Hepatic stellate cell (primary cell): ENCODE measurements at regions not wholly inside any gene's neighbourhood (a gene's known extent, or its start where the extent isn't known, plus 50 kb on each side); places are given as distances from the start of the nearest gene placed in this dataset.

Experiments
- DNase-seq: peaks from one replicate; pipeline ENCODE4 v3.0.0; 2011; ENCODE audit warnings: low spot score

DNA sequence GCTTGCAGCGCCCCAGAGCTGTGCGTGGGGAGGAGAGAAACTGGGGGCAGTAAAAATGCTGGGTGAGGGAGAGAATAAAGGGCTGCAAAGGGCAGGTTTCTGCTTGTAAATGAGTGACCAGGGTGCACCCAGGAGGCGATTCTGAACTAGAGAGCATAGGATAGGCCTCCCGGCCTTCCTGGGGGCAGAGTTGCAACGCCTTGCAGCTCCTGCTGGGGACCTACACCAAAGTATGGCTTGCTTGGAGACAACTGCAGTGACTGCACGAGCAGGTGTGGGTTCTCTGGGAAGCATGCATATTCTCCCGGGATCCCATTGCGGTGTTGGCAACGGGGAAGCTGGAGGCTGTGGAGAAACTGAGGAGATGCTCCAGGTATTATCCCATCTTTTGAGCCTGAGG, 111.6 kb upstream of the SPACA1 start:
- no peak for DNase-seq

DNA sequence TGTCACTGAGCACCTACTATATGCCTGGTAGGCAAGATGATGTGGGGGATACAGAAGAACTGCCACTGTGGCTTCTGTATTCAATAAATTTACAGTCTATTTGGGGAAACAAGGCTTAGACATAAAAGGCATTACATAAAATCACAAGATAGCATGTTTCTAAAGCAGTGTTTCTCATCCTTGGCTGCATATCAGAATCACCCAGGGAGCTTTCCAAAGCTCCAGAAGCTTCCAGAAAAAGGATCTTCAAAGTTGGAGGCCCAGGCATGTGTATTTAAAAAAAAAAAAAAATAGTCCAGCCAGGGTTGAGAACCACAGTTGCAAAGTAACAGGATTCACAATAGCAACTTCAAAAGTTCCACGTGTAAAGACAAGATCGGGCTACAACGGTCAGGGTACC, 112.4 kb upstream of the SPACA1 start:
- no peak for DNase-seq

DNA sequence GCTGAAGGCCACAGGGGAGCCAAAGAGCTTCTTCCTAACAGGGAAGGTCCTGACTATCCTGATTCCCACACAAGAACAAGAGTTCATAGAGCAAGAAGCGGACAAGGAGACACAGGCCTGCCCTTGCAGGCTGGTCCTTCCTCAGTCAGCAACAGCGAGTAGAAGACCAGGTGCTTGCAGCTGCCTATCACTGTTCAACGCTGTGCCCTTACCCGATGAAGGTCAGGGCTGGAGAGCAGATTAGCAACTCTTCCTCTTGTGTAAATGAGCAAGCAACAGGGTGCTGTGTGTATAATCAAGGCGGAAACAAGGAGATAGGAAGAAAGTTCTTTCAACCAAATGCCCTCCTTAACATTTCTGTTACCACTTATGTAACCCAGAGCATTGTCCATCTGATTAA, 115.3 kb upstream of the SPACA1 start:
- no peak for DNase-seq

DNA sequence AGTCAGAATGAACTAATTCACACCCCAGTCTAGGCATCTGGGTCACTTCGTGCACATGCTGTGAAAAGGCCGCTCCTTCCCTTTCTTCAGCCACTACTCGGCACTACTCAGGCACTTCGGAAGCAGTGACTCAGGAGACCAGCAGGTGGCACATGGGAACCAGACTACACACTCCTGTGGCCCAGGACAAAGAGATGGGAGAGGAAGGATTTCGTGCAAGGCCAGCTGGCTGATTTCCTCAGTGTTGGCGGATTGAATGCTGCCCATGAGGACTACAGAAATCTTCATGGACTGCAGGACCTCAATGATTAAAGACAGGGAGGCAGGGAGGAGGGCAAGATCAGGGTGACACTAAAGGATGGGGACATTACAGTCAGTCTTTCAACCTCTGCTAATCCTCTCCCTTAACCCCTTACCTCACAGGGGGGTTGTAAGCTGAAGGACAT, 117.8 kb upstream of the SPACA1 start:
- DNase-seq = peak; percentile 71

DNA sequence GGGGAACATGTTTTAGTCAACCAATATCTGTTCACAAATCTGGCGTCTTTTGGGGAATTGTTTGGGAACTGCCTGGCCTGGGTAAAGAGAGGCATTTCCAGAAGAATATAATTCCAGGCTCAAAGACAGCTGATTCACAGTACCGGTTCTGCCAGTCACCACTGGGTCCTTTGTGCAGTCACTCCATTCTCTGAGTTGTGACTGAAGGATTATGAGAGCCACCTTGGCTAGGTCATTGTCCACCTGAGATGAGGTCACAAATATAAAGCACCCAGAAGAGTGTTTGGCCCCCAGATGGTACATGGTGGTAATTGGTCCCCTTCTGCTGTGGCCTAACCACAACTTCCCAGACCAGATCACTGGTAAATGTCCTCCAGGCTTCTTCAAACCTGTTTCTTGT, 121.0 kb upstream of the SPACA1 start:
- DNase-seq = no peak

DNA sequence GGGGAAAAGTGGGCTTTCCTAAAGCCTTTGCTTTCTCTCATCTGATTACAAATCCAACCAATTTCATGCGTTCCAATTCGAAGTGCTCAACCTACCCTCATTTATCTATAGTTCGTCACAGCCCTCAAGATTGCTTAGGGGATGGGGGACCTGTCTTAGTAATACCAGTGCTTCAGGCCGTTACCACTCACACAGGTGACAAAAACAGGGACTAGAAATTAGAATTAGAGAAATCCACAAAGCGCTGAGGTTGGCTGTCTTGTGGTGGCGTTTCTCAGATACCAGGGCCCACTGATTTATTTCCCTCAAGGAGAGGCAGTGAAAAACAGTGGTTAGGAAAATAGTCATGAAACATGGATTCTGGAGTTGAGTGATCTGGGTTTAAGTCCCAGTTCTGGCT, 121.6 kb upstream of the SPACA1 start:
- DNase-seq = no peak

DNA sequence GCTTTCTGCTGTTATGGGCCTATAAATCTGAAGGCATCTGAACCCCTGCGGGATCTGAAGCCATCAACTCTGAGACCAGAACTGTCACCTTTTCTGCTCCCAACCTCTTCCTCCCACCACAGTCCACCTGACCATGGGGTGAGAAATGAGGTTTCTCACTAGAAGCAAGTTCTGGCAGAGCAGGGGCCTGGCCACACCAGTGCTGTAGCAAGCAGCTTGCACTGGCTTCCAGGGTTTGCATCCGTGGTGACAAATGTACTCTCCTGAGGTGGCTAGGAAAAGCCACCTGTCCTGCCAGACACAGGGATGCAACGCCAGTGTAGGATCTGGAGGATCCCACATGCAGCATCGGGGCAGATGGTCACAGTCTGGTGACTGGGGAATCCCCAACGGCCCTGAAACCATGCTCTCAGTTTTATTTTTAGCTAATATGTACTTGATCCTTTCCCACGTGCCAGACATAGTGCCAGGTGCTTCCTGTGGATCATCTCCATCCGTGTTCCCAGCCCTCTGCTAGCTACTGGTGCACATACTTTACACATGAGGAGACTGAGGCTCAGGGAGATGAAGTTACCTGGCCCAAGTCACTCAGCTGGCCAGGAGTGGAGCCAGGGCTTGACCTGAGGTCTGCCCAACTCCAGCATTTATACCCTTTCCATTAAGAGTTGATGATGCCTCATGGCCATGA, 122.1 kb upstream of the SPACA1 start:
- no peak for DNase-seq

DNA sequence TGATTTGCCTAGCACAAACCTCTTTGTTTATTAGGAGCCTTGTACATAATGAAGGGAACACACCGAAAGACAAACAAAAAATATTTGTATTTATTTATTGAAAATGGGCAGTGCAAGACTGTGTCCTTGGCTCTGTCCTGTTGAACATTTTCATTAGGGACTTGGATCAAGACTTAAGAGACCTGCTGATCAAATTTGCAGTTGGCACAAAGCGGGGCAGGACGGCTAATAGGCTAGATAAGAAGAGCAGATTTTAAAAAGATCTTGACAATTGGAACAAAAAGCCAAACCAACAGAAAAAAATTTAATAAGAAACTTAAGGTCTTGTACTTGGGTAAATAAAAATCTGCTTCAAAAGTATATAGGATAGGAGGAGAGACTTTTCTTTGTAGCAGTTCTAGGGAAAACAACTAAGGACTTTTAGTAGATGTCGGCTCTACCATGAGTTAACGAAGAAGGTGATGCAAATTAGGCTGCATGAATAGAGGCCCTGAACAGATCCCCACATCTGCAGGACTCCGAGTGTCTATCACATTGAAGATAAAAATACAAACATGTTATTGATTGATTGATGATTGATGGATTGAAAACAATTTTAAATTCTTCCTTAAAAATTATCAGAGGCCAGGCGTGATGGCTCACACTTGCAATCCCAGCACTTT, 124.1 kb upstream of the SPACA1 start:
- no peak for DNase-seq

DNA sequence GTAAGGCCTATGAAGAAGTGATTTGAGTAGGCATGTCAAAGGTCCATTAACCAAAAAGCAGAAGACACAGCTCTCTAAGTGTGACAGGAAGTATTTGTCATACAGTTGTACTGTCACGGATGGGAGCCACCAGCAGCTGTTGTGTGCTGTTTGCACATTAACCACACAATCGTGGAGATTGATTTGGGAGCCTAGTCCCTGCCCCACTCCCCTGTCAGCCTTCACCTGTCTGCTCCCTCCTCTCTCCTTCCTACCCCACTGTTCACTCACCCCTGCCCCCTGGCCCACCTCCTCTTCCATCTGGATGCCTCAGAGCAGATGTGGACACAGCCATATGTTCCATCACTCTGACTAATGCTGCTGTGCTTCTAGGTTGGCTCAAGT, 124.7 kb upstream of the SPACA1 start:
- DNase-seq = no peak

DNA sequence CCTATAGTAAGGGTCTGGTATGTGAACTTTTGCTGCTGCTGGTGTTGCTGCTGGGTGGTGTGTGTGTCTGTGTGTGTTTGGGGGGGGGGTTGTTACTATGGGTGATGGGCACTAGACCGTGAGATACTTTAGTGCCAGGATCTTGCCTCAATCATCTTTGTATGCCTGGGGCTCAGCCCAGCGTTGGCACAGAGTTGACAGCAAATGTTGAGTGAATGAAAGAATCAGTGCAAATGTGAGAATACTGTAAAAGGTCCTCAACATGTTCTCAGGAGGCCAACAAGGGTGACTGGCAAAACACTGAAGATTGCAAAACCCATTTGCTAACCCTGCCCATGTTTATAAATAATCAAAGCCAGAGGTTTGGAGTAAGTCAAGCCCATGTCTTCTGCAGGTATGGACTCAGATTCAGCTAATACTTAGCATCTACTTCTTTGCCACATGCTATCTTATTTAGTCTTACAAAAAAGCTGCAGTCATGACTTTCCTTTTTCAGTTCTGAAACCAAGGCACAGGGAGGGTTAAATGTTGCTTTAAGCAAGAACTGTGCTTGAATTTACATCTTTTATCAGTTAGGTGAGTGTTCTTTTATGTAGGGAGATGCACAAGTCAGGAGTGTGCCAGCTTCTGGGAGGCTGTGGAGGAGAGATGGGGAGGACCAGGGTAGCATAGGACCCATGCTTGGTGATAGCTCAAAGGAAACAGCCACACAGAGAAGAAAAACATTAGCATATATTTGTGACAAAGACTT, 125.3 kb upstream of the SPACA1 start:
- DNase-seq = no peak

DNA sequence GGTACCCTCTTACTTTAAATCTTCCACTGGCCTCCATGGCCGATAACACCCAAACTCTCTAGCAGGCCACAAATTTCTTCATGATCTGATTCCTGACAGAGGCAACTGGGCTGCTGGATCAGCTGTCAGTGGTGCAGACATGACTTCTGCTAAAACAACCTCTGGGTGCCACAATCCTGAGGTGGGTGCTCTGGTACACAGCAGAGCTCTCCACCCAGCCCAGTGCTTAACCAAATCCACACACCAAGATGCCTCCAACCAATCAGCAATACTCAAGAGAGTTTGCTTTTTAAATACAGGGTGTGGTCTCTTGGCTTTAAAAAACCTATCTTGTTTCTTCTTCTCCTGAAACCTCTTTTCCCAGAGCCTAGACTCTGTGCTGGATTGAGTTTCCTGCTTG, 126.6 kb upstream of the SPACA1 start:
- DNase-seq = no peak

DNA sequence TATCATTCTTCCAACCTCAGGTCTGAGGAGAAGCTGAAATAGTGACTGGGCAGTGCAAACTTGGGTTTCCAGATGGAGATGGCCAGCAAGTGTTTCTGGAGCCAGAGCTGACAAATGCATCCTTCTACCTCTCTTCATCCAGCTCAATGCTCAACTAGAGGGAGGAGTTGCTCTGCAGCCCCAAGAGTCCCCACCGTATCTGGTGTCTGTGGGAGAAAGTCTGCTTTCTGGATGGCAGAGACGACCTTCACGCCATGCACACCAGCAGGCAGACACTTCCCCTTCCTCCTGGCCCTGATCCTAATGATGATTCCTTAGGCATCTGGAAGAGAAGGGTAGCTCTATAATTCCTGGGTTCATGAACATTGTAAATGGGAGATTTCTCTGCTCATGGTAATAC, 127.4 kb upstream of the SPACA1 start:
- no peak for DNase-seq

DNA sequence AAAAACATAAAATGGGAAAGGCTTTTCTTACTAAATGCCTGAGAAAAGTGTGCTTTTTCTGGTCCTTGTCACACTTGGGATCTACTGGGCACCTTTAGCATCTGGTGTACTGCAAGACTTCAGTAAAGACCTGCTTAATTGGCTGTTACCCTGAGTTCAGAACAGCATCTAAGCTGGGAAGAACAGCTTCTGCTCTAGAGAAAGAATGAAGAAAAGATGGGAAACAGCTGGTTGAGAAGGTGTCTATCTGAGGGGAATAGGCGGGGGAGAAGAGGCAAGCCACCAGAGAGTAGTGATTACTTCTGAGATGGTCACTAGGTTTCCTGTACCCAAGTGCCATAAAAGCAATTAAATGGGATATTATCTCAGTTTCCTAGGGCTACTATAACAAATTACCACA, 128.2 kb upstream of the SPACA1 start:
- no peak for DNase-seq

DNA sequence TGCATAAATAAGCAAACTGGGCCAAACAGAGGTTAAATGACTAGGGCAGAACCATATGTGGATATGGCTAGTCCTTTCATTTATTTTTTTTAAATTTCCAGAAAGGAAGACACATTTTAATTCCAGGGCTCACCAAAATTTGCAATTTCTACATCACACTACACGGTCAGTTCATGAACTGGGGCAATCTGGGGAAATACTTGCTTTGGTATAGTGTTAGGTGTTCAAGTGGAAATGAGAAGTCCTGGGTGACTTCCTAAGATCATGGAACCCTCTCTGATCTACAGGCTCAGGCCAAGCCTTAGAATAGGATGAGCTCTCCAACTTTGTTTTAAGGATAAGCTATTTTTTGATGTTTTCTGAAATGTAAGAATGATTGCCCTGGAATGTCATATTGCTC, 128.6 kb upstream of the SPACA1 start:
- no peak for DNase-seq

DNA sequence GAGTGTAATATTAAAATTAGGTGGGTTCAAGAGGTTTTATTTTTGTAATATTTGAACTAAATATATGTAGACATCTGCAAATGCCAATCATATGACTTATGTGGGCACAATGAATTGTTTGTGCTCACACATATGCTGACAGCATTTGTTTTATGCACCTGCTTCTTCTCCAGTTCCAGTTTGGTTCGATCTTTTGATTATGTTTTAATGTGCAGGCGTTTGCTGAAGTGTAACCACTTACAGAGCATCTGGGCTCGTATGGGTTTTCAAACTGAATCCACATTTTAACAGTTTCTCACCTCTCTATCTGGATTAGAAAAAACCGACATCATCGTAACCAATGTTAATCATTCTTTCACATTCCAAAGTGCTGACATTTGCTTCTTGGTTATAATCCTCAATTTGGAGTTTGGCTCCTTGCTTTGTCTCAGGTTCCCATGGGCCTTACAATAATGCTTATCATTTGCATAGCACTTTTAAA, 129.1 kb upstream of the SPACA1 start:
- no peak for DNase-seq

DNA sequence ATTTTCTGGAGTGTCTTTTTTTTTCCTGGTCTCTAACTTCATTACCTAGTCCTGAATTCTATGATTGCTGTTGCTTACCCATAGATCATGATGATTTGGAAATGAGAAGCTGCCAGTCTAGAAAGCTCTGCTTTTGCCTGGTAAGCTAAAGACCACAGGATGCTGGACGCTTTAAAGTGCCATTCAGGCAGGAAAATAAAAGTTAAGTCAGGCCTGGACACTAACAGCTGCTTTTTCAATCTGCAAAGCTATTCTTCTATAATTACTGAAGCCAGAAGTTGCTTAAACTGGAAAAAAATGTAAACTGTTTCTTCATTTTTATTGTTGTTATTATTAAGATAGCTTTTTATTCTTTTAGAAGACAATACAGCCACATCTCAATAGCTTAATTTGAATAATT, 129.8 kb upstream of the SPACA1 start:
- DNase-seq = no peak

DNA sequence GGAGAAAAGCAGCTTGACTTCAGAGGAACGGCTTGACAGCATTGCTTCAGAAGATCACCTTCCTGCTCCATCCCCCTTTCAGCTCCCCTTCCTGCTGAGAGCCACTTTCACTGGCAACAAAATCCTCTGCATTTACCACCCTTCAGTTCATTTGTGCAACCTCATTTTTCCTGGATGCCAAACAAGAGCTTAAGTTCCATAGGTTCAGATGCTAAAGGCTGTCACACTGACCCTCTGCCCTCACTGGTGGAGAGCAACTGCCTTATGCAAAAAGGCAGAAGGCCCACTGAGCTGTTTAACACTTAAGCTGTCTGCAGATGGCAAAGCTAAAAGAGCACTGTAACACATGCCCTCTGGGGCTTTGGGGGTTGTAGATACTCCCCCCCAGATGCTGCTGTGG, 131.2 kb upstream of the SPACA1 start:
- DNase-seq = no peak

DNA sequence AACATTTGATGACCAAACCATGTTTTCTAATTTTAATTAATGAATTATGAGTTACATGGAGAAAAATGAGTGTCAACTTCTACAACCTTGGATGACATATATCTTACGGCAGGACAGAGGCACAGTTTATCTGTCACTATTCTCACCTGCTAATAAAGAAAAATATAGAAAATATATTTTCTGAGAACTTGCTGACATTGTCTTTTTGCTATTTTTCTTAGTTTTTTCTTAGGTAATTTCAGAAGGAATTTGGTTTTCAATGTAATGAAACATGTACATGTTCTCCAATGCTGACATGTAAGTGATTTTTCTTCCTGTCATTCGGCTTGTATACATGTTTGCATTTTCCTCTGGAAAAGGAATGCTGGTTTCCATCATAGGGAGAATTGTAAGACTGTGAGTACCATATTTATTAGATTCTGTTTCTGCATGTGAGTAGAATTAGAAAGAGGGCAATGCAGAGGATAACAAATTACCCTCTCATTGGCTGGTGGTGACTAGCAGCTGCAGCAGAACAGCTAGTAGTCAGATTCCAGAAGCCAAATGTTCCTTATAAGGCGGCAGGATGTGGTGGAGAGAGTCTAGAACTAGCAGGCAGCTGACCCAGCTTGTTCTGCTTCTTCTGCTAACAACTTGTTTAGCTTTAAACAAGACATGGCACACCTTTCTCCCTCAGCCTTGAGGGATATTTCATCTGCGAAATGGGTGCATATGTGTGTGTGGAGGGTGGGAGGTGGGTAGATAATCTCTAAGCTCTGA, 132.8 kb upstream of the SPACA1 start:
- no peak for DNase-seq

DNA sequence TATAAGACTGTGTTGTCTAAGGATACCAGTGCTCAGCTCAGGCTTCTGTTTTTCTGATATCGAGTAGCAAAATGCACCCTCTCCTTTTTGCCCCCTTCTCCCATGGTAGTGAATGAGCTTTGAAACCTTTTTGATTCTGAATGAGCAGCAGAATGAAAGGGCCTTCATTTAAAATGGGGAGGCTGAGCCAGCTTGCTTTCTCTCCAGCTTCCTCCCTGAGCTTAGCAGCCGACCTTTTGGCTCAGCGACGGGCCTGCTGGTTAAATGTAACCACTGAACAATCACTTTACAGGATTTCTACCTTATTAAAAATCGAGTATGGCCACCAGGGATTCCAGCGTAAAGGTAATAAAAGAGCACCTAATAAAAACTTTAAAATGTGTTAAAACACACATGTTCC, 133.7 kb upstream of the SPACA1 start:
- DNase-seq = no peak

DNA sequence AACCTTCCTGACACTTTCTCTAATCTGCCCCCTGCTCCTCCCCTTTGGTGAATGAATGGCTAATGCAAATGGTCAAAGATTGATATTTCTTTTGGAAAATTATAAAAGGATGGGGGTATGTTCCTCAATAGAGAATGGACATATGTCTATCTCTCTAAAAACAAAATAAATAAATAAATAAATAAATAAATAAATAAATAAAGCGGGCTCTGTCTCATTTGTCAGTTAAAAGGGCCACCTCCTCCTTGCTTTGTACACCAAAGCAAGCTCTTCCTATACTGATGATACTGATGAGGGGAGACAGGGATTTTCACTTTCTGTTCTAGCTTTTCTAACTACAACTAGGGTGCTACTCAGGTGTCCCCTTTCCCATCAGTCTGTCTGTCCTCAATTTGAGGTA, 135.5 kb upstream of the SPACA1 start:
- no peak for DNase-seq

DNA sequence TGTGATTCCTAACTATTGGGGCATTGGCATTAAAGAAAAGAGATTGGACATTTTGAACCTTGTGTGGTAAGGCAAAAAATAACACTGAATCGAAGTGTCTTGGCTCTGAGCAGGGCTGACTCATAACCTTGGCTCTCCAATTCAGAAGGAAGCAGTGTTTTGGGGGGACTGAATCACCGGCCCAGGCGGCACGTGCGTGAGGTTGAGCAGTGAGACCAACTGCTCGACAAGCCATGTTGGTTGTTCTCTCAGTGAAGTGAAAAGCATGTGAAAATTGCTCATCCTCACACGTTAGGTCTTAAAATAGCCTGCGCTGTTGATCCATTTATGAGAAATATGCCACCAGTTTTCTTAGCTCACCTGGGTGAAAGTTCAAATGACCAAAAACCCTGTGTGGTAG, 137.8 kb upstream of the SPACA1 start:
- DNase-seq = no peak

DNA sequence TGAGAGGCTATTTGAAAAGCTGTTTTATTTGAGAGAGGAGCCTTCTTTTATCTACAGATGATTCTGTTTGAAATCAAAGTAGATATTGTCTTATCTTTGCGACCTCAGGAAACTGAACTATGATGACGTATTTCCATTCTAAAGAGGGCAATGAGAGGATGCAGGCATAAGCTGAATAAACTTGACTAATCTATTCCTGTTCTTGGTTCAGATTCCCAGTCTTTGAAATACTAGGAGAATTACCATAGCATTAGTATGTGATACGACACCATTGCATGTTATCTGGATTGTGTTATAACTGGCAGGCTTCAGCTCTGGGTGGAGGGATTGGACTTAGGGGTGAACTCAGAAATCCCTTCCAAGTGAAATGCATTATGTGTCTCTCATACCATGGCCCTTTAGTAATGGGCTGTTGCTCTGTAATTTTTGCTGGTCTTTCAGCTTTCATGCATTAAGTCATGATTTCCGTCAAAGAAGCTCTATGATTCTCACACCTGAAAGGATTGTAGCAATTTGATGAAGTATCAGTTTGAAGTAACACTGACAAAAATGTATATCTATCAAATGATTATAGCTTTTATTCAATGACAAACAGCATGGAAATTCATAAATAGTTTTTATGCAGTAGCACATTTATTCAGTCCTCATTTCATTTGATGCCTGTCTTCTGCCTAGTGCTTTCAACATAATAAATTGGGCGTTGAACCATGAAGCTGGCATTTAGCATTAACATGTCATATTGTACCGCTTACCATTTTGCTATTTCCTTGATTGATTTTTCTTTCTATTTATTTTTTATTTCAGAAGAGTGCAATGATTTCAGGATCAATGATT, 138.4 kb upstream of the SPACA1 start:
- no peak for DNase-seq
